ENCODE measurements at regions not wholly inside any gene's neighbourhood (a gene's known extent, or its start where the extent isn't known, plus 50 kb on each side); places are given as distances from the start of the nearest gene placed in this dataset.

GRCh38 chr20:48456366-48457192 lies 371.2 kb downstream of the PREX1 start:
- no peaks in the 10 kb centered on the region for H3K4me1 ChIP-seq
- no peaks in the 10 kb centered on the region for H3K36me3 ChIP-seq
- no peaks in the 10 kb centered on the region for H3K27me3 ChIP-seq
- intact Hi-C loops (cut with DNase I), result no loop called here
- H3K4me3 ChIP-seq, result no peak overlapping the region
- H3K9me3 ChIP-seq, result no peaks in the 10 kb centered on the region
- no peak overlapping the region for H3K27ac ChIP-seq
- TF ChIP-seq CTCF (IDR thresholded peaks at IDR 0.05), result no peak
- DNase-seq (ENCODE audit: low spot score in 2 of 2), result no peak

- no peak for DNase-seq (ENCODE audit: low spot score in 2 of 2)
- Histone ChIP-seq H3K36me3 (no peaks in the 10 kb centered on the region), H3K4me1 (no peaks in the 10 kb centered on the region), H3K27ac (no peak overlapping the region), H3K27me3 (no peaks in the 10 kb centered on the region), H3K9me3 (no peaks in the 10 kb centered on the region), H3K4me3 (no peak overlapping the region)
- intact Hi-C loops (cut with DNase I), result no loop called here
- no peak for TF ChIP-seq CTCF (IDR thresholded peaks at IDR 0.05)
Observed at GRCh38 chr20:48455651-48456365, 372.0 kb downstream of the PREX1 start.

- H3K27ac ChIP-seq, result no peak overlapping the region
- no peak for TF ChIP-seq CTCF (IDR thresholded peaks at IDR 0.05)
- DNase-seq (ENCODE audit: low spot score in 2 of 2), result no peak
- intact Hi-C loops (cut with DNase I), result no loop called here
- H3K4me3 ChIP-seq, result no peak overlapping the region
- H3K27me3 ChIP-seq, result no peaks in the 10 kb centered on the region
- no peaks in the 10 kb centered on the region for H3K36me3 ChIP-seq
- H3K9me3 ChIP-seq, result no peaks in the 10 kb centered on the region
- H3K4me1 ChIP-seq, result no peaks in the 10 kb centered on the region
Observed at GRCh38 chr20:48454671-48455490, 372.9 kb downstream of the PREX1 start.

- H3K4me3 ChIP-seq, result no peak overlapping the region
- no peak for TF ChIP-seq CTCF (IDR thresholded peaks at IDR 0.05)
- H3K4me1 ChIP-seq, result no peaks in the 10 kb centered on the region
- H3K9me3 ChIP-seq, result no peaks in the 10 kb centered on the region
- no peaks in the 10 kb centered on the region for H3K27me3 ChIP-seq
- H3K36me3 ChIP-seq, result no peaks in the 10 kb centered on the region
- intact Hi-C loops (cut with DNase I), result no loop called here
- no peak for DNase-seq (ENCODE audit: low spot score in 2 of 2)
- no peak overlapping the region for H3K27ac ChIP-seq
Observed at GRCh38 chr20:48453477-48454093, 374.2 kb downstream of the PREX1 start.

- no peak for TF ChIP-seq CTCF (IDR thresholded peaks at IDR 0.05)
- H3K4me3 ChIP-seq, result no peak overlapping the region
- H3K27me3 ChIP-seq, result no peaks in the 10 kb centered on the region
- H3K36me3 ChIP-seq, result no peaks in the 10 kb centered on the region
- DNase-seq (ENCODE audit: low spot score in 2 of 2), result no peak
- no peaks in the 10 kb centered on the region for H3K4me1 ChIP-seq
- intact Hi-C loops (cut with DNase I), result no loop called here
- no peaks in the 10 kb centered on the region for H3K9me3 ChIP-seq
- H3K27ac ChIP-seq, result no peak overlapping the region
Observed at GRCh38 chr20:48451401-48451800, 376.4 kb downstream of the PREX1 start.

Data from ascending aorta (tissue), 2 donors.